ENCODE measurements at regions not wholly inside any gene's neighbourhood (a gene's known extent, or its start where the extent isn't known, plus 50 kb on each side); places are given as distances from the start of the nearest gene placed in this dataset.
"Not testable (repeated sequence)": the region's sequence is repeated elsewhere in the genome, so short reads cannot be mapped to it uniquely, and the experiment has no call there.

- TF ChIP-seq Cebpa-rat (IDR thresholded peaks at IDR 0.05) = no peak
- Histone ChIP-seq H3K36me3 (no peaks in the 10 kb centered on the region), H4K20me1 (no peaks in the 10 kb centered on the region), H3K4me2 (no peak overlapping the region), H3K9me3 (no peaks in the 10 kb centered on the region), H3K4me1 (no peaks in the 10 kb centered on the region), H3K4me3 (no peak overlapping the region), H3K9ac (no peak overlapping the region), H3K27me3 (no peaks in the 10 kb centered on the region), H3K27ac (no peak overlapping the region)
Measured at GRCh38 chr1:187054862-187055757, 226.4 kb downstream of the PLA2G4A start.

GRCh38 chr1:187063271-187063670 is 234.5 kb downstream of the PLA2G4A start:
- no peaks in the 10 kb centered on the region for H3K36me3 ChIP-seq
- H3K4me3 ChIP-seq = no peak overlapping the region
- H3K27me3 ChIP-seq = no peaks in the 10 kb centered on the region
- H3K27ac ChIP-seq = no peak overlapping the region
- H4K20me1 ChIP-seq = no peaks in the 10 kb centered on the region
- peaks cover 7% of the 10 kb centered on the region; the same call in 1 of the 2 replicates for H3K9me3 ChIP-seq
- no peak for TF ChIP-seq Cebpa-rat (IDR thresholded peaks at IDR 0.05)
- H3K4me2 ChIP-seq = no peak overlapping the region
- no peaks in the 10 kb centered on the region for H3K4me1 ChIP-seq
- H3K9ac ChIP-seq = no peak overlapping the region

GRCh38 chr1:187067160-187067559 is 238.4 kb downstream of the PLA2G4A start:
- TF ChIP-seq Cebpa-rat (IDR thresholded peaks at IDR 0.05) = no peak
- Histone ChIP-seq H3K36me3 (no peaks in the 10 kb centered on the region), H3K27me3 (no peaks in the 10 kb centered on the region), H3K4me2 (no peak overlapping the region), H4K20me1 (no peaks in the 10 kb centered on the region), H3K9me3 (0 out of 2 replicates have a peak, but pooled peaks cover 1% of the 10 kb centered on the region), H3K9ac (no peak overlapping the region), H3K27ac (no peak overlapping the region), H3K4me1 (no peaks in the 10 kb centered on the region), H3K4me3 (no peak overlapping the region)

GRCh38 chr1:187070076-187070475 is 241.3 kb downstream of the PLA2G4A start:
- Histone ChIP-seq H3K4me3 (no peak overlapping the region), H4K20me1 (no peaks in the 10 kb centered on the region), H3K27me3 (no peaks in the 10 kb centered on the region), H3K36me3 (no peaks in the 10 kb centered on the region), H3K9me3 (peaks cover 14% of the 10 kb centered on the region), H3K27ac (no peak overlapping the region), H3K9ac (no peak overlapping the region), H3K4me2 (no peak overlapping the region), H3K4me1 (no peaks in the 10 kb centered on the region)
- no peak for TF ChIP-seq Cebpa-rat (IDR thresholded peaks at IDR 0.05)

GRCh38 chr1:187072262-187073034 is 243.7 kb downstream of the PLA2G4A start:
- H3K4me3 ChIP-seq = peak overlapping the region; percentile 68

GRCh38 chr1:187073035-187073560 is 244.3 kb downstream of the PLA2G4A start:
- not testable (repeated sequence) for H3K27me3 ChIP-seq, H3K4me1 ChIP-seq, H4K20me1 ChIP-seq, H3K36me3 ChIP-seq
- peak overlapping the region; percentile 19; the same call in 1 of the 2 replicates for H3K4me2 ChIP-seq
- H3K4me3 ChIP-seq = peak overlapping the region; percentile 68
- peak overlapping the region; percentile 68; the same call in 1 of the 2 replicates for H3K27ac ChIP-seq
- peak overlapping the region; percentile 79 for H3K9ac ChIP-seq
- H3K9me3 ChIP-seq = peaks cover 14% of the 10 kb centered on the region

More at GRCh38 chr1:187072262-187073034, 243.7 kb downstream of the PLA2G4A start:
- Histone ChIP-seq H3K4me2 (peak overlapping the region; percentile 19; the same call in 1 of the 2 replicates), H3K9ac (peak overlapping the region; percentile 79), H3K9me3 (peaks cover 14% of the 10 kb centered on the region), H3K27ac (peak overlapping the region; percentile 68)
- not testable (repeated sequence) for H3K36me3 ChIP-seq, H4K20me1 ChIP-seq, H3K27me3 ChIP-seq, H3K4me1 ChIP-seq

GRCh38 chr1:187073634-187074245 is 245.0 kb downstream of the PLA2G4A start:
- not testable (repeated sequence) for H3K36me3 ChIP-seq, H3K4me1 ChIP-seq, H3K27ac ChIP-seq, H3K27me3 ChIP-seq, H4K20me1 ChIP-seq, H3K9ac ChIP-seq, H3K4me2 ChIP-seq
- H3K9me3 ChIP-seq = peaks cover 14% of the 10 kb centered on the region
- H3K4me3 ChIP-seq = peak overlapping the region; percentile 33; the same call in 1 of the 2 replicates

GRCh38 chr1:187074445-187075048 is 245.8 kb downstream of the PLA2G4A start:
- Histone ChIP-seq H3K9ac (no peak overlapping the region), H3K9me3 (peaks cover 14% of the 10 kb centered on the region), H3K27ac (no peak overlapping the region), H3K36me3 (no peaks in the 10 kb centered on the region), H3K27me3 (no peaks in the 10 kb centered on the region), H4K20me1 (no peaks in the 10 kb centered on the region), H3K4me3 (no peak overlapping the region), H3K4me1 (no peaks in the 10 kb centered on the region), H3K4me2 (no peak overlapping the region)
- no peak for TF ChIP-seq Cebpa-rat (IDR thresholded peaks at IDR 0.05)

- H3K27me3 ChIP-seq = no peaks in the 10 kb centered on the region
- no peak overlapping the region for H3K4me2 ChIP-seq
- TF ChIP-seq Cebpa-rat (IDR thresholded peaks at IDR 0.05) = no peak
- peaks cover 14% of the 10 kb centered on the region for H3K9me3 ChIP-seq
- no peak overlapping the region for H3K9ac ChIP-seq
- H3K4me3 ChIP-seq = no peak overlapping the region
- no peaks in the 10 kb centered on the region for H4K20me1 ChIP-seq
- H3K36me3 ChIP-seq = no peaks in the 10 kb centered on the region
- no peaks in the 10 kb centered on the region for H3K4me1 ChIP-seq
- no peak overlapping the region for H3K27ac ChIP-seq
Measured at GRCh38 chr1:187076922-187077321, 248.2 kb downstream of the PLA2G4A start.

Data from BLaER1 (cell line).